ENCODE measurements at regions not wholly inside any gene's neighbourhood (a gene's known extent, or its start where the extent isn't known, plus 50 kb on each side); places are given as distances from the start of the nearest gene placed in this dataset.

GRCh38 chr9:87816036-87816435, 66.6 kb upstream of the SPATA31E1 start:
- TF ChIP-seq SAFB (IDR thresholded peaks at IDR 0.05; ENCODE audit: borderline replicate concordance, low read depth, low read length), result no peak
- no peak for TF ChIP-seq KLF10 (CRISPR knock-in tag; IDR thresholded peaks at IDR 0.05)
- no peak for TF ChIP-seq MAX (CRISPR knock-in tag; IDR thresholded peaks at IDR 0.05)
- TF ChIP-seq ZBTB8A (IDR thresholded peaks at IDR 0.05; ENCODE audit: partially characterized antibody), result no peak
- no peak for TF ChIP-seq NFATC3 (IDR thresholded peaks at IDR 0.05)
